Activated CD4-positive, alpha-beta T cell treated with anti-CD3 and anti-CD28 coated beads for 1 hour (primary cell): ENCODE measurements at regions not wholly inside any gene's neighbourhood (a gene's known extent, or its start where the extent isn't known, plus 50 kb on each side); places are given as distances from the start of the nearest gene placed in this dataset.

Source experiments
- DNase-seq: peaks from one replicate; pipeline ENCODE4 v3.0.0-alpha.2; 2020

DNA sequence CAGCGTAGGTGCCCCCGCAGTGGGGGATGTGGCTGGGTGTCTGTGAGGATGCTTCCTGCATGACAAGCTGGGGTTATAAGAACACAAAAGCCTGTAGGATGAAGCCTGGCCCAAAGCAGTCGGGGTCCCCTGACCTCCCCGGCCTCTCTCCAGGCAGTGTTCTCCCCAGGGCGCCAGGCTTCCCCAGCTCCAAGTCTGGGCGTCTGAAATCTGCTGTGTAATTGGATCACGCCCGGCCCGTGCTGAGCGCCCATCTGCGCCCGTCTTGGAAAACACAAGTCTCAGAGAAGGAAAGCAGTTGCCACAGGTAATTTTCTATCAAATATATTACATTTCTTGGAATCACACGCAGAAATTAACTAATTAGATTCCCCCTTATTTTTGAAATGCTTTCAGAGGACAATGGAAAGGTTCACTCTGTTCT lies 233.3 kb downstream of the CTTN start:
- DNase-seq, result no peak

DNA sequence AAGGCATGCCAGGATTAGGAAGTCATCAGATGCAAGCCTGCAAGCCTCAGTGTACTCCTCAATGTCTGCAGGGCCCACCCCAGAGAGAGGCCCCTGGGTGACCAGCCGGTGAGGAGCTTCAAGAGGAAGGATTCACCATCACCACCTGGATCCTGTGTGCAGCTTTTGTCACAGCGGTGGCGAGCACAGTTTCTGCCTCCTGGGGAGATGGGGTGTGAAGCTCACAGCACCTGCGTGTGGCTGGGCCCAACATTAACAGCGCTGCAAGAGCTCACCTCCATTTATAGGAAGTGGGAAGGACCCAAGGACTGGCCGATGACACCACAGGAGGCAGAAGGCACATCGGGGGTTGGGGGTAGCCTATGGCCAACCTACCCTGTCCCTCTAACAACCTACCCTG lies 235.3 kb downstream of the CTTN start:
- DNase-seq, result no peak

DNA sequence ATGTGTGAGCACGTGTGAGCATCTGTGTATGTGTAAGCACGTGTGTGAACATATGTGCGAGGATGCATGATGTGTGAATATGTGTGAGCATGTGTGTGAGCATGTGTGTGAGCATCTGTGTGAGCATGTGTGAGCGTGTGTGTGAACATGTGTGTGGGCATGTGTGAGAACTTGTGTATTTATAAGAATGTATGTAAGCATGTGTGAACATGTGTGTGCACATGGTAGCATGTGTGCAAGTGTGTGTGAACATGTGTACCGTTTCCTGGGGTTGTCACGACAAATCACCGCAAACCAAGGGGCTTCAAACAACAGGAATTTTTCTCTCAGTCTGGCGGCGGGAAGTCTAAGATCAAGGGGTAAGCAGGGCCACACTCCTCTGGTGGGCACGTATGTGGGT lies 238.3 kb downstream of the CTTN start:
- no peak for DNase-seq

DNA sequence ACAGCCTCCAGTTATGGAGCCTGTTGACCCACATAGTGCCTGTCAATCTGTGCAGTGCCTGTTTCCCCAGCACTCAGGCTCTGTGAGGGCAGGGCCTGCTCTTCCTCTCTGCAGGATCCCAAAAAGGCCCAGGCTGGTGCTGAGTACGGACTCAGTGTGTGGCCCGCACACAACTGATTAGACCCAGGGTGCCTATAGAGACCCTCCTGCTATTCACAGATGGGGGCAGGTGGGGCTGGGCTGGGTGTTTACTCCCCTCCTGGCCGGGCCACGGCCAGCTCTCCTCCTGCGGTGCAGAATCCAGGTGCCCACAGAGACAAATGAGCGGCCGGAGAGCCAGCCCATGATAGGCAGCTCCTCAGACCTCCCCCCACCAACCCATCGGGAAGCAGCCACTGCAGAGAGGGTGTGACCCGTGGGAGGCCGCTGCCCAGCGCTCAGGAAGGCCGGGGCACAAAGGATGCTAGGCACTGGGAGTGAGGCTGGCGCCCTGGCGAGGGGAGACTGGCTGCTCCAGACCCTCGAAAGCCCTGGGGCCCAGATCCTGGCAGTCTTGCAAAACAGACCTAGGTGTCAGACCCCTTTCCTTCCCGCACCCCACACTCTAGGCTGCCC lies 239.0 kb downstream of the CTTN start:
- DNase-seq, result no peak

DNA sequence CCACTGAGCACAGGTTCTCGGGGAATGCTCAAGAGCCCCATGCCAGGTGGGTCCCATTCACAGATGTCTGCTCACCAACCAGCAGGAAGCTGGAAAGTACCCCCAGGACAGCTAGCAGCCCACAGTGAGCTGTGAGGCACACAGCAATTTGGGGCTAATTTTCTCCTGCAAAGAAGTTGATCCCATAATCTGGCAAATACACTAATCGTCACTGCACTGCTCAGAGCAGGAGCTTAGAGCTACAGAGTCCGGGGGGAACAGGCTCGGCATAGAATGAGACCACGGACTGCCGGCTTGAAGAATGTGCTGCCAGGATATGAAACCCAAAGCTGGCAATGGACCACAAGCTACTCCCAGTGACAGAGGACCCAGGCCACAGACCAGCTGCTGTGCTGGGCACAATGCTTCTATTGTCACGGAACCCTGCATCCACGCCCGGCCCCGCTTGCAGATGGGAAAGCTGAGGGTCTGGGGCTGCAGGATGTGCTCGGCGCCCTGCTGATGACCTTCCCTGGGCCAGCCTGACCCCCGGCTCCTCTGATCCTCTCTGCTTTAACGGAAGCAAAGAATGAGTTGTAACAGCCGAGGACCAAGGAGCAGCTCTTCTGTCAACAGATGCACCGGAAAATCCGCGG lies 239.7 kb downstream of the CTTN start:
- no peak for DNase-seq

DNA sequence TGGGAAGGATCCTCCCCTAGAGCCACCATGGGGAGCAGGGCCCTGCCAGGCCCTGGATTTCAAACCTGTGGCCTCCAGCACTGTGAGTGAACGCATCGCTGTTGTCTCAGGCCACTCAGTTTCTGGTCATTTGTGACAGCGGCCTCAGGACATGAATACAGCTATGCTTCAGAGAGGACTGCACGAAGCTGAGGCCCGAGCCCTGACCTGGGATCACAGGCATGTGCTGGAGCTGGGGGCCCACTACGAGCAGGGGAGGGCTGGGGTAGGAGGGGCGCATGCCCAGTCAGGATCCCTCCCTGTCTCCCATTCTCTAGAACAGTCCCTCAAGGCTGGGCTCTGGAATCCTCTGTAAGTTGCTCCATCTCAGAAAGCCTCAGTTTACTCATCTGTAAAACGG lies 242.1 kb downstream of the CTTN start:
- DNase-seq, result no peak

DNA sequence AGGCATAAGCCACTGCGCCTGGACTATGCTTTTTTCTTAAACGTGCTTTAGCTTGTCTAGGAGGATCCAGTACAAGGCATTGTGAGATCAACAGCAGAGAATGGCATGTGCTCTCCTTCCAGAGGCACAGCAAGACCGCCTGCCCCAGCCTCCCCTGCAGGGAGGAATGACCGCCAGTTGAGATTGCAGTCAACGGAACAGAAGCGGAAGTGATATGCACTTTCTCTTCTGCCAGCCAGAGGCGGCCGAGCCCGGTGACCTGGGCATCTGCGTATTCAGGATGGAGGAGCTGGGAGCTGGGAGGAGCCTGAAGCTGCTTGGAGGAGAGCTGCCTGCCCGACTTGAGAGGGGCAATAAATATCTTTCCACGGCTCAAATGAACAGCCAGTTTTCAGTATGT lies 243.0 kb downstream of the CTTN start:
- DNase-seq, result no peak

DNA sequence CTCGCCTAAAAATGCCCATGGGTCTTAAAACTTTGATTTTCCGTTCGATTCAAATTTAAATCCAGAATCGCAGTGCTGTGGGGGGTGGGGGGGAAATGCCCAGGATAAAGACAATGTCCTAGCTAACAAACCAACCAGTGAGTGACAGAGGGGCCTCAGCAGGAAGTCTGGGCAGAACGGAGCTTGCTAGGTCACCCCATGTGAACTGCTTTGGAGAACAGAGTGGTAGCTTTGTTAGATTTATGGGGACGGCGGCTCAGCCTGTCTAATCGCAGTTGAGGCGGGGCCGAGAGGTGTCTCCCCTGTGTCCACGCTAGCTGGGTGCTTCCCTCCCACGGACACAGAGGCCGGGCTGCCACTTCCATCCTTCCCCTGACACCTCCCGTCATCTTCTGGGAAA lies 243.9 kb downstream of the CTTN start:
- DNase-seq, result no peak

DNA sequence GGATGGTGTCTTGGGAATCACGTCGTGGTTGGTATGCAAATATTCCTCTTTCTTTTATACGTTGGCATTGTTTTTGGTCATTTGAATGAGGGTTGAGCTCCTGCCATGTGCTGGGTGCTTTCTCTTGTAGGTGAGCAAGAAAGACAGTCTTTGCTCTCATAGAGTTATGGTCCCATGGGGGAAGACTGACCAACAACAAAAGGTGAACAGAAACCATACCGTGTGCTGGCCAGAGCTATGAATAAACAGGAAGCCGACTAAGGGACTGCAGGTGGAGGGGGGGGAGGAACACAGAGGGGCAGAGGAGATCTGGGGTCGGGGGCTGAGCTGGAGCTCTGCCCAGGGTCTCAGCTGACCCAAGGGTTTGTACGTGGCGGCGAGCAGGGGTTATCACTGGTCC lies 245.3 kb downstream of the CTTN start:
- DNase-seq, result no peak

DNA sequence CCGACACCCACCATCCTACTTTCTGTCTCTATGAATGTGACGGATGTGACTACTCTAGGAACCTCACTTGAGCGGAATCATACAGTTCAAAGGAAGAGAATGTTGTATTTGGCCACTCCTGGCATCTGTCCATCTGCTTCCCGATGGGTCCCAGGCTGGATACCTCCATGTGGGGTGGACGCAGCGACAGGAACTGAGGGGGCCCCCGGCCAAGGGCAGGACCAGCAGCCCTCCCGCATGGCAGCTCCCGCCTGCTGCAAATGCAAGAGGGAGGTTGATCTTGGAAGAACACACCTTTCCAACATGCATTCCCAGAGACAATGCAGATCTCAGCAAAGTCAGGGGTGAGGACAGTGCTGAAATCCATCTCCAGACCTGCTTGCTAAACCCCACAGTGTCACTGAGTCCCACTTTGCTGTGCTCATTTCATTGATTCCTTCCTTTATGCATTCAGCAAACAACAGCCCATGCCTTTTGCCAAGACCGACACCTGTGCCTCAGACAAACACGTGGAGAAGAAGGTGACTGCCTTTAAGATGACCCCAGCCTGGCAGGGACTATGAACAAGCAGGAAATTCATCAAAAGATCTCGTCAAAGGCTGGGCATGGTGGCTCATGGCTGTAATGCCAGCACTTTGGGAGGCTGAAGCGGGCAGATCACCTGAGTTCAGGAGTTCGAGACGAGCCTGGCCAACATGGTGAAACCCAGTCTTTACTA lies 246.2 kb downstream of the CTTN start:
- no peak for DNase-seq

DNA sequence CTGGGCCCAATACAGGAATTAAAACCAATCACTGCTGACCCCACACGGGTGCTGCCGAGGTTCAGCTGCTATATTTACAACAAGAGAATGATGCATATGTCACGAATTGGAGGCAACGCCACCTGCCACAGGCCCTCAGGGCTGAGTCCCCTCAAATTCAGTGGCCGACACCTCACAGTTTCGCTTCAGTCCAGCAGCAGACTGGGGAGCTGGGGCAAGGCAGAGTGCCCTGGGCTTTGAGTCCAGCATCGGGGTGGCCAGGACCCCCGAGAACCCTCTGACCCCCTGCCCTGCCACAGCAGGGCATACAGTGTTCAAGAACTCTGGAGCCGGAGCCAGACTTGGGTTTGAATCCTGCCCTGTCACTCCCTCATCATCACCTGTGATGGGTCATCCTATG lies 247.2 kb downstream of the CTTN start:
- DNase-seq, result no peak

DNA sequence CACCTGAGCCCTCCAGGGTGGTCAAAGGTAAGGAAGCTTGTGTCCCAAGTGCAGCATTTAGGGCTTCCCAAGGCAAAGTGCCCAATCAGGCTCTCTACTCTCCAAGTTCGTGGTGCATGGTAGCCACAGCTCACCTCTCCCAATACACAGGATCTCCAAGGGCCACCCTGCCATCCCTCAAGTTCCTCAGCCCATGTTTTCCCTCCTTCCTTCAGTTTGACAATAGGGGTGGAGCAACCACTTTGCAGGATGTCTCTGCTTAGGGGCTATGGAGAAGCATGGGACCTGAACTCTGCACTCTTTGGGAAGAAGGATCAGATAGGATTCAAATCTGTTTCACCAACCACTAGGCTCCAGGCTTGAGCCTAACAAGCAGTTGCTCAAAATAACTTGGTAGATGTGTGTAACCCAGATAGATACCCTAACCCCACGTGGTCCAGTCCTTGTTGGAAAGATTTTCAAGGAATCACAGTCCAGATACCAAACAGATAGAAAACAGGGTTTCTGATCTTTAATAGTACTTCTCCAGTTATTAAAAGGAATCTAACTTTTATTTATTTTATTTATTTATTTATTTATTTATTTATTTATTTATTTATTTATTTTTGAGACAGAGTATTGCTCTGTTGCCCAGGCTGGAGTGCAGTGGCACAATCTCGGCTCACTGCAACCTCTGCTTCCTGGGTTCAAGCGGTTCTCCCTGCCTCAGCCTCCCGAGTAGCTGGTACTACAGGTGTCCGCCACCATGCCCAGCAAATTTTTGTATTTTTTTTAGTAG lies 248.1 kb downstream of the CTTN start:
- DNase-seq, result no peak

DNA sequence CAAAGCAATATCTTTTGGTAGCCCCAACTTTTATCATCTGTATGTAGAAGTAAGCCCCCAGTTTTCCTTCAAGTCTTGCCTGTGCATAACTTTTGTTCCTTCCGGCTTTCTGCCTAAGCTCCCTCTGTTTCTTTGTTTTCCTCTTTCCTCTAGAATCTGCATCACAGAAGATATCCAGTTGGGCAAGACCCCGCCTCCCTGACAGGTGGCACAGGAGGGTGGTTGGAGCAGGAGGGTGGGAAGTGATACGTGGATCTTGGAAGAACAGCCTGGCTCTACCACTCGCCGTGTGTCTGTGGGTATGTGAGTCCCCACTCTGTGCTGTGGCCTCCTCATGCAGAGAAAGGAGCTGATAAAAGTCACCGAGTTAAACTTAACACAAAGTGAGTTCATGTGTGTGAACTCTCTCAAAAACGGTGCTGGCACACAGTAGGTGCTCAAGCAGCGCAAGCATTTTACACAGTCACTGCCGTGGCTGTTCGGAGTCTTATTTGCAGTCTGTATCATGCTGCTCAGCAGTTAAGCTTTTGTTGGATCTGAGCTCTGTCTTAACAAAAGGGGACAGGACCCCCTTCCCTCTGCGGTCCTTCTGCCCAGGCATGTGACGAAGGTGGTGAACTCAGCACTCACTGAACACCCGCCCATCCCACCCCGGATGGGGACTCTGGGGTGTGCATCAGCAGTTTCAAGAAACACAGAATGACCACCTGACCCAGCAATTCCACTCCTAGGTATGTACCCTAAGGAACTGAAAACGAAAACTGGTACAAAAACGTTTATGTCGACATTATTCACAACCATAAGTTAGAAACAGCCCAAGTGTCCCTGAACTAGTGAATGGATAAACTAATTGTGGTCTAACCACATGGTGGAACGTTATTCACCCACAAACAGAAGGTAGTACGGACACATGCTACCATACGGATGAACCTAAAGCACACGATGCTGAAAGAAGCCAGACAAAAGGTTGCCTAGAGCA lies 249.1 kb downstream of the CTTN start:
- no peak for DNase-seq

DNA sequence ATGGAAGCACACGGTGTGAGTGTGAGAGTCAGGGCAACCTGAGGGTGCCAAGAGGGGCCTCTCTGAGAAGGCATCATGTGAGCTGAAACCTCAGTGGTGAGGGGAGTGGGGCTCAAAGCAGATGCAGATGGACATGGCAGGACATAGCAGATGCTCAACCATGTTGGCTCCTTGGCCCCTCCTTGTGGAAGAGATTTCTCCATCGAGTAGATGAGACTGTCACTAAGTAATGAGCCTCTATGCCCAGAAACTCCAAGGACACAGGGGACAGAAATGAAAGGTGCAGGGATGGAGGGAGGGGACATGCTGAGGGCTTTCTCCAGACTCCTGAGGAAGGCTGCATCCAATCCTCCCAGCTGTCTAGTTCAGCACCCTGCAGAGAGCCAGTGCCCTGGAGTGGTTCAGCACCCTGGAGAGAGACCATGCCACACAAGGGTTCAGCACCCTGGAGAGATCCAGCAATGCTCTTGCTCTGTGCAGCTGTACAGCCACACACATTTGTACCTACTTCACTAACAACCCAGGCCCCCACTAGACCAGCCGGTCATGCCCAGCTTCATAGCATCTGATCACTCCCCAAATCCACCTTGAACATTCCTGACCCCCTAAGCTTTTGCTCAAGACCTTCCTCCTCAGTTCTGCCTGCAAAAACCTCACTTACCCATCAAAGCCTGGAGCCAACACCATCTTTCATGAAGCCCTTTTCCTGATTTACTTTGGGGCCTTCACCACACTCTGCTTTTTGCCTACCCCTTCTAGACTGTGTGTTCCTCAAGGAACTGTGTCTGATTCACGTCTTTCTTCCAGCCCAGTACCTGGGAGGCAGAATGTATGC lies 252.0 kb downstream of the CTTN start:
- DNase-seq, result no peak

DNA sequence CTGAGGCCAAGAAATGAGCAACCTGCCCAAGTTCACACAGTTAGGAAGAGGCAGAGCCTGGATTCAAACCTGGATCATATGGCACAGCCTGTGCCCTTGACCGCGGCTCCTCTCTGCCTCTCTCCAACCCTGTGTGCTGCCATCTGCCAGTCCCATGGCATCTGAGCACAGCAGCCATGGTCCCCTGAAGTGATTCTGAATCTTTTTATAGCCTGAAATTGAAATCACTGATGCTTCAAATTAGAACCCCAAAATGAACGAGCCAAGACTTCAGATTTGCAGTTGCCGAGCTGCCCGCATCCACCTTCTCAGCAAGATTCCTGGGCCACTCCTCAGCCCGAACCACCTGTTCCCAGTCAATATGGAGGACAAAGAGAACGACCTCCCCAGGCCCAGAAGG lies 252.7 kb downstream of the CTTN start:
- DNase-seq, result no peak

DNA sequence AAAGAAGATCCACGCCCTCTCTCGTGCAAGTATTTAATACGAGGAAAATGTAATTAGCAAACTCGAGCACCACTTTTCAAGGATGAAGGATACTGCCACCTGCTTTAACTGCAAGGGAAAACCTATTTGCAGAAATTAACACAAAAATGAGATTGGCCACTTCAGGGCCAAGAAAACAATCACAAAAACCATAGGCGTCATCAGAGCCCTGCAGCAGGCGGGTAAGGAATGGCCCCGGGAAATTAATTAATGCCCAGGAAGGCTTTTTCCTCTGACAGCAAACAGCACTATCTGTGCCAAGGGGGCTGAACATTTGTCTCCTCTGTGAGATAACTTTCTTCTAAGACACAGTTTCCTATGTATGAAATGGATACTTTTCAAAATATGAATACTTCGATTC lies 255.7 kb downstream of the CTTN start:
- DNase-seq, result no peak

DNA sequence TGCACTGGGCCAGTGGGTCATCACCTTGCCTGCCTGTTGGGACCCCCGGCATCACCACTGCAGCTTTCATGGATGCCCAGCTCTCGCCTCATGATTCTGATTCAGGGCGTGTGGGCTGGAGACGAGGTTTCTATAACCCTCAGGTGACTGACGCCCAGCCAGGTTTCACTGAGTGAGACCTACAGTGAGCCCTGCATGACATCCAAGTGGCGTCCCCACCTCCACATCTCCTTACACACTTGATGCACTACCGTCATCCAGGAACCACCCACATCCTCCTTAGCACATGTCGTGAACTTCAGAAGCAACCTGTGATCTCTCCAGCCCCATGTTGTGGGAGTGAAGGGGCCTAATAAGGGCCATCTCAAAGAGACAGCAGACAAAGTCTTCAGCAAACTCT lies 257.5 kb downstream of the CTTN start:
- no peak for DNase-seq

DNA sequence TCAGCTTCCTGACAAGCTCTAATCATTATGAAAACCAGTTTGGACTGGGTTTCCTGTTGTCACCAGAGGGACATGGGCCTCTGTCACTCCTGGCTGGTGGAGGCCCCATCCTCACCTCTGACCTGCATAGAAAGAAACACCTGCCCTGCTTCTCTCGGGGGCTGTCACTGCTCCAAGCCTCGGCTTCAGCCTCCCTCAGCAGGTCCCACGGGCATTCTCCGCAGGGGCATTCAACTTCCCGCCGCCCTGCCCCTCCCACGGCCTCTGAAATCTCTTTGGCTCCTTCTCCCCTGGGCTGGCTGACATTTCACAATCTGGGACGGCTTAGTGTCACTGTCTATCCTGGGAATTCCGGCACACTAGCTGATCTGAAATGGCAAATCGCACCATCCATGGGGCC lies 257.9 kb downstream of the CTTN start:
- DNase-seq, result no peak

DNA sequence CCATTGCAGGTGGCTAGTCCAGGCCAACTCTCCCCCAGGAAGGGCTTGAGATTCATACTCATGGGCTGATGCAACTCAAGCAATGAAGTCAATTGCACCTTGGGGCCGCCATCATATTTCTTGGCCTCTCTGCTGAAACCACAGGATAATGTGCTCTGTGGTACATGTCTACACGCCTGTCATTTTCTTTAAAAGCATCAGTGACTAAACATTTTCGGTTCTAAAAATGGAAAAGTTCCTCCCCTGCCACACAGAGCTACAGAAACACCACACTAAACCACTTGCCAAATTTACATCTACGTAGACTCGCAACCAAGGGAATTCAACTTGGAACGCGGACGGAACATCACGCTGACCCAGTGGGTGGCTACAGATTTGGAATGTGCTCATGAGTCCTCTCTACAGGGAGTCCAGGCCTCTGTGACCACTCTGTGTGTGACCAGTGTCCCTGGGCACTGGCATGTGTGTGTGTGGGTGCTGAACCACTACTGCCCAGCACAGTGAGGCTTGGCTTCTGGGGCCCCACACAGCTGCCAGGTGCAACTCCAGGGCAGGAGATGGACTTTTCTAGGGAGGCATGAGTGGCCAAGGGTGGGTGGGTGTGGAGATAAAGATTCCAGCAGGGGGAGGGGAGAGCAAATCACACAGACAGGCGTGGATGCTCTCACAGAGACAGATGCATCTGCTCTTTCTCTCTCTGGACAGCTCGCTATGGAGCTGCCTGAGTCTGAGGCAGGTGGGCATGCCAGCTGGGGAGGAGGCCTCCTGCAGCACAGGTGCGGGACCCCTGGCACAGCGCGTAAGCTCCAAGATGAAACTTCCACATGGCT lies 261.9 kb downstream of the CTTN start:
- no peak for DNase-seq

DNA sequence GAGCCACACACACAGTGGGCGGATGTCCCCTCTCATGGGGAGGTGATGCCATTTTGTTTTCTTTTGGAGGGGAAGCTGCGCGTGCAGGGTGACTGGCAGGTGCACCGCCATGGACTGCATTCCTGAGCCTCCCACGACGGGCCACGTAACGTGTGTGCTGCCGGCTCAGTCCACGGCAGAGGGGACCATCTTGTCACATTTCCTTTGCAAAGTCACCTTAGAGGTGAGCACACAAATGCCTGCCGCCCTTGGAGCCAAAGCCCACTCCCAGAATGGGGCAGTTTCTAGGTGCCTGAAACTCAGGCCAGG lies 262.5 kb downstream of the CTTN start:
- DNase-seq, result no peak
